Thymus (tissue), 11 donors: ENCODE measurements at regions not wholly inside any gene's neighbourhood (a gene's known extent, or its start where the extent isn't known, plus 50 kb on each side); places are given as distances from the start of the nearest gene placed in this dataset.
A peak's percentile ranks its signal among the peaks of the same experiment; 100 is the strongest.
"Not testable (repeated sequence)": the region's sequence is repeated elsewhere in the genome, so short reads cannot be mapped to it uniquely, and the experiment has no call there.

Experiments used
- DNase-seq, 9 donors: peaks; one replicate each; pipeline ENCODE4 v3.0.0-alpha.2; 2013; ENCODE audit warnings: low spot score in 9 of 9, low read depth in 6 of 9, missing footprints in 1 of 9
- H3K27ac ChIP-seq, 2 donors: one replicate each; pipeline ENCODE4 v1.5.1; 2013; ENCODE audit warnings: control low read depth in 1 of 2, low read depth in 1 of 2, low read length in 1 of 2, mild to moderate bottlenecking in 1 of 2, moderate library complexity in 1 of 2
- H3K27me3 ChIP-seq, 2 donors: one replicate each; pipeline ENCODE4 v1.5.1; 2013; ENCODE audit warnings: low read length in 1 of 2; ENCODE audit not compliant: control insufficient read depth in 2 of 2, insufficient read depth in 1 of 2
- H3K36me3 ChIP-seq, 2 donors: one replicate each; pipeline ENCODE4 v1.5.1; 2013; ENCODE audit warnings: low read length in 1 of 2, mild to moderate bottlenecking in 1 of 2, moderate library complexity in 1 of 2; ENCODE audit not compliant: control insufficient read depth in 2 of 2, insufficient read depth in 2 of 2
- H3K4me1 ChIP-seq, 2 donors: one replicate each; pipeline ENCODE4 v1.5.1; 2013; ENCODE audit warnings: low read length in 2 of 2; ENCODE audit not compliant: control insufficient read depth in 2 of 2, insufficient read depth in 2 of 2
- H3K4me3 ChIP-seq, 2 donors: one replicate each; pipeline ENCODE4 v1.5.1; 2013; ENCODE audit warnings: low read length in 2 of 2, control low read depth in 1 of 2, mild to moderate bottlenecking in 1 of 2
- H3K9me3 ChIP-seq, 2 donors: one replicate each; pipeline ENCODE4 v1.5.1; 2013; ENCODE audit warnings: low read length in 1 of 2, mild to moderate bottlenecking in 1 of 2; ENCODE audit not compliant: control insufficient read depth in 2 of 2, insufficient read depth in 1 of 2
- WGBS: extraction: QIAGEN DNeasy Blood & Tissue Kit; methylation state at CpG from one replicate; pipeline ENCODE4 v1.1.7; 2013; 5-methylcytosine and 5-hydroxymethylcytosine counted together
- donor health status: healthy.

DNA sequence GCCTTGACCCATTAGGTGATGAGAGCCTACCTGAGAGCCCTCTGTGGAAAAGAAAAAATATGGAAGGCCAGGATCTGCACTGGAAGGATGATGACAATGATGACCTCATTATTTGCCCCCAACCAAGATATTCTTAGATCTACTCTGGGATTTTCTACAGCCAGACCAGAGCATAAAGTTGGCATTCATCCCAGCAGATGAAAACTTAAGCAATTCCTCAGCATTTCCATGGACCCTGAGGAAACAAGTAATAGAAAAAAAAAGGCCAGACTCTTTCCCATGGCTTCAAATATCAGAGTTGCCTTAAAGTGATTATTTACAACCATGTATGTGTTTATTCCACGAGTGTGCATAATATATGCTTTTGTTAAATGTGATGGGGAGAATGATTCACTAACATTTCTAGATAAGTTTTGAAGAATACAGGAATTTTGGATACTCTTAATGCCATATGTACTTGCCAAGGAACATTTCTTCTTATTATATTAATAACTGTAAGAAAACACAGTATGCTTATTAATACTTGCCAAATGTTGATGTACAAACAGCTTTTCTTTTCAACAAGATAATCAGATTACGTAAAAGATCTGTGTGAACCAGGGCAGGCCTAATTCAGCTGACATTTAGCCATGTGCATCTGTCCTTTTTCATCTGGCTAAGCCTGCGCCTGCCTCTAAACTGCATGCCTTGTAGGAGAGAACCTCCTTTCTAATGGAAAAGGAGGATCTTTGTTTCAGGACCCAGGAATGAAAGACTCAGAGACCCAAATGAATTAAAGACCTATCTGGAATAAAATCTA is 94.8 kb downstream of the ARRDC3 start:
- Histone ChIP-seq H3K27me3 (no peaks in the 10 kb centered on the region), H3K4me1 (peaks cover 0 to 4% of the 10 kb centered on the region in 2 donors), H3K4me3 (no peak overlapping the region), H3K27ac (no peak overlapping the region), H3K9me3 (peaks cover 0 to 4% of the 10 kb centered on the region in 2 donors), H3K36me3 (no peaks in the 10 kb centered on the region)
- no peak for DNase-seq
- 97% methylated on average over 3 of the region's 3 CpGs for WGBS

DNA sequence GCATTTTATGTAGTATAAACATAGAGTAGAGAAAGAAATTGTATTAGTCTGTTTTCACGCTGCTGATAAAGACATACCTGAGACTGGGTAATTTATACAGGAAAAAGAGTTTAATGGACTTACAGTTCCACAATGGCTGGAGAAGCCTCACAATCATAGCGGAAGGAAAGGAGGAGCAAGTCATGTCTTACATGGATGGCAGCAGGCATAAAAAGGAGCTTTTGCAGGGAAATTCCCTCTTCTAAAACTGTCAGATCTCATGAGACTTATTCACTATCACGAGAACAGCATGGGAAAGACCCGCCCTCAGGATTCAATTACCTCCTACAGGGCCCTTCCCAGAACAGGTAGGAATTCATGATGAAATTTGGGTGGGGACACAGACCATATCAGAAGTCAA is 98.1 kb downstream of the ARRDC3 start:
- WGBS: 100% methylated on average over 4 of the region's 4 CpGs
- peaks cover 5 to 14% of the 10 kb centered on the region in 2 donors for H3K27me3 ChIP-seq
- not testable (repeated sequence) for H3K4me1 ChIP-seq, H3K27ac ChIP-seq, DNase-seq, H3K9me3 ChIP-seq, H3K36me3 ChIP-seq, H3K4me3 ChIP-seq

DNA sequence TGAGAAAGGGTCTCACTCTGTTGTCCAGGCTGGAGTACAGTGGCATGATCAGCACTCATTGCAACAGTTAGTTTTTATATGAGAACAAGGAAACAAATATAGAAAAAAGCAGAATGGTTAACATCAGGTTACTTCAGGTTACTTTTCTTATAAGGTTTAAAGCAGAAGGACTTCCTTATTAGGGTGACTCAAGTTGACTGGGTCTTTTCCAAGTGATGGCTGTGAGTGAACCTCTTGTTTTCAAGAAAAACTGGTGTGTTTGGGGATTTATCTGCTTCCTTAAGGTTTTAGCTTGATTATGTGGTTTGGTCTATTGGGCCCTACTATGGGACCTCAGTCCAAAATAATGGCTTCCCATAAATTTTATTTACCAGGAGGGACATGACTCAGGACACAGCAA is 99.2 kb downstream of the ARRDC3 start:
- DNase-seq: no peak
- peaks cover 6 to 22% of the 10 kb centered on the region in 2 donors for H3K27me3 ChIP-seq
- H3K9me3 ChIP-seq: peaks cover 0 to 4% of the 10 kb centered on the region in 2 donors
- H3K36me3 ChIP-seq: no peaks in the 10 kb centered on the region
- H3K4me1 ChIP-seq: peaks cover 0 to 16% of the 10 kb centered on the region in 2 donors
- H3K4me3 ChIP-seq: no peak overlapping the region
- H3K27ac ChIP-seq: no peak overlapping the region

DNA sequence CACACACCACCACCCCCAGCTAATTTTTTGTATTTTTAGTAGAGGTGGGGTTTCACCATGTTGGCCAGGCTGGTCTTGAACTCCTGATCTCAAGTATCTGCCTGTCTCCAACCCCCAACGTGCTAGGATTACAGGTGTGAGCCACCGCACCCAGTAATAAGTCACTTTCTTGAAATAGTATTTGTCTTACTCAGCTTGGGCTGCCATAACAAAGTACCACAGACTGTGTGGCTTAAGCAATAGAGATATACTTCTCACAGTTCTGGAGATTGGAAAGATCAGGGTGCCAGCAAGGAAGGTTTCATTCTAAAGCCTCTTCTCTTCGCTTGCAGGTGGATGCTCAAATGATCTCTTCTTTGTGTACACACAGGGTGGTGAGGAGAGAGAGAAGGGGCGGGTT is 99.8 kb downstream of the ARRDC3 start:
- H3K4me3 ChIP-seq: no peak overlapping the region
- H3K9me3 ChIP-seq: peaks cover 0 to 4% of the 10 kb centered on the region in 2 donors
- H3K27me3 ChIP-seq: peaks cover 6 to 24% of the 10 kb centered on the region in 2 donors
- peaks cover 0 to 16% of the 10 kb centered on the region in 2 donors for H3K4me1 ChIP-seq
- H3K27ac ChIP-seq: no peak overlapping the region
- WGBS: 96% methylated on average over 4 of the region's 4 CpGs
- no peak for DNase-seq
- no peaks in the 10 kb centered on the region for H3K36me3 ChIP-seq

DNA sequence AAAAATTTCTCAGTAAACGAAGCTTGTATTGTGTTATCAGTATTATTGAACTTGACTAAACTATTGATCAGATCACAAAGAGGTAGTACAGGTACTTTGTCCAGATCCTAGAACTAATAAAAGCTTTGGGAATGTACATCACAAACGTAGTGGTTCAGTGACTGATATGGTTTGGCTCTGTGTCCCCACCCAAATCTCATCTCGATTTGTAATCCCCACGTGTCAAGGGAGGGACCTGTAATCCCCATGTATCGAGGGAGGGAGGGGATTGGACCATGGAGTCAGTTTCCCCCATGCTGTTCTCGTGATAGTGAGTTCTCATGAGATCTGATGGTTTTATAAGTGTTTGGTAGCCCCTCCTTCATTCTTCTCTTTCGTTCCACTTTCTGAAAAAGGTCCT is 100.9 kb downstream of the ARRDC3 start:
- peaks cover 0 to 4% of the 10 kb centered on the region in 2 donors for H3K9me3 ChIP-seq
- 95% methylated on average over 7 of the region's 7 CpGs for WGBS
- DNase-seq: no peak
- H3K27ac ChIP-seq: no peak overlapping the region
- H3K4me3 ChIP-seq: no peak overlapping the region
- no peaks in the 10 kb centered on the region for H3K36me3 ChIP-seq
- H3K4me1 ChIP-seq: peaks cover 0 to 16% of the 10 kb centered on the region in 2 donors
- peaks cover 6 to 24% of the 10 kb centered on the region in 2 donors for H3K27me3 ChIP-seq

DNA sequence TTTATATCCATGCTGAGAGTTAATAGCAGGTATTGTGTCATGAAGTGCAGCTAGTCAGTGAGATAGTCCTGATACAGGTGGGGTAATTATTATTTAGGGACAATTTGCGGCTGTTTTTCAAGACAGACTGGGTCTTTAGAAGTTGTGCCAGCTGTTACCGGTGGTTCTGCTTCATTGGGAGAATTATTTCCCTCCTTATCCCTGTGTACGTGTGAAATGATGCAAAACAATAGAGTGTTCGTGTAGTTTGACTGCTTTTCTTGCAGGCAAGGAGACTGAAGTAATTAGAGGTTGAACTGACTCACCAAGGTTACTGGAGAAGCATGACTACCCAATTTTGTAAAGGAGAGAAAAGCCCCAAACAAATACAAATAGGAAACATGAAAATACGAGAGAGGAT is 101.7 kb downstream of the ARRDC3 start:
- no peak for DNase-seq
- 75% methylated on average over 5 of the region's 5 CpGs for WGBS
- Histone ChIP-seq H3K9me3 (peaks cover 0 to 4% of the 10 kb centered on the region in 2 donors), H3K27ac (peak overlapping the region; percentile 2 to 76), H3K36me3 (no peaks in the 10 kb centered on the region), H3K4me1 (peaks cover 0 to 16% of the 10 kb centered on the region in 2 donors), H3K4me3 (no peak overlapping the region), H3K27me3 (peaks cover 6 to 24% of the 10 kb centered on the region in 2 donors)

DNA sequence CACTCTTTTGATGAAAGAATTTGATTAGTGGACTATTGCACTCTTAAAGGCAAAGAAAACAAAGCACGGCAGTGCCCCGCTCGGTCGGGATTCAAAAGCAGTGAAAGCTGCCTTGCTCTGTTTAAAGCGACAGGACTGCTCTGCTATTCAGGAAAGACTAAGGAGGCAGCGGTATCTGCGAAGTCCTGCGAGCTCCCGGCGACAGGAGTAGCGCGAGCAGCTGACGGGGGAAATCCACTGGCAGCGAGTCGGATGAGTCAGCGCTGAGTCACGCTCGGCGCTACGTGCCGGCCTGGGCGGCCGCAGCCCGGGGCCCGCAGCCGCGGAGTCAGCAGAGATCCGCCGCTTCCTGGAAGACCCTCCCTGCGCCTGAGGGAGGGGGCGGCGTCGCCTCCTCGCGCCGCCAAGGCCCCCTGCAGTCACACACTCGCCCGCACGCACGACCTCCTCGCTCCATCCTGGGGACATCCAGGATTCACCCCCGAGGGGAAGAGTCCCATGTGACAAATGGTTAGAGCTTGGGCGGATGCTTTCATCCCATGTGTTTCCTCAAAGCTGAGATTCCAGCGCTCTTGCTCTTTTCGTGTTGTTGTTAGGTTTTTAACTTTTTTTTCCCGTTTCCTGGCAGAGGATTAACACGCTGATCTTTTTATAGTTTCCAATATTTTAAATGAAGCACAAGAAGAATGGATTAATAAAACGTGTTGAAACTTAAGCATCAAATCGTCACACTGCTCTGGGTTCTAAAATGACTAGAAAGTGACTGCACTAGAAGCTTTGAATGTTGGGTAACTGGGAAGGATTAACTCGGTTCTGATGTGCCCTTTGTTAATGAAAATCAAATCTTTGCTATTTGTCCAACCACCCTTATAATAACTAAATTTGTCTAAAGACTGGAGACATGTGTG is 102.5 kb downstream of the ARRDC3 start:
- peaks cover 0 to 16% of the 10 kb centered on the region in 2 donors for H3K4me1 ChIP-seq
- peaks cover 6 to 24% of the 10 kb centered on the region in 2 donors for H3K27me3 ChIP-seq
- peak in 7 of 9 donors; percentile 66 to 87 (median 76) for DNase-seq
- under 1% methylated on average over 50 of the region's 50 CpGs for WGBS
- peak overlapping the region; percentile 76 to 86 for H3K27ac ChIP-seq
- H3K9me3 ChIP-seq: peaks cover 0 to 4% of the 10 kb centered on the region in 2 donors
- no peaks in the 10 kb centered on the region for H3K36me3 ChIP-seq
- peak overlapping the region; percentile 37 to 56 for H3K4me3 ChIP-seq

DNA sequence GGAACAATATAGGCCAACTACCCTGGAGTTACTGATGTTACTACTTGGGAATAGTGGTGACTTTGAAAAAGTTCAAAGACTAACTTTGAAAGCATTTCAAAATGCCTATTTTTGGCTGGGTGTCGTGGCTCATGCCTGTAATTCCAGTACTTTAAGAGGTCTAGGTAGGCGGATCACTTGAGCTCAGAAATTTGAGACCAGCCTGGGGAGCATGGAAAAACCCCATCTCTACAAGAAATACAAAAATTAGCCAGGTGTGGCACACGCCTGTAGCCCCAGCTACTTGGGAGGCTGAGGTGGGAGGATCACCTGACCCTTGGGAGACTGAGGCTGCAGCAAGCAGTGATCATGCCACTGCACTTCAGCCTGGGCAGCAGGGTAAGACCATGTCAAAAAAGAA is 105.3 kb downstream of the ARRDC3 start:
- WGBS: 93% methylated on average over 3 of the region's 3 CpGs
- Histone ChIP-seq H3K36me3 (no peaks in the 10 kb centered on the region), H3K9me3 (no peaks in the 10 kb centered on the region), H3K4me1 (peaks cover 0 to 16% of the 10 kb centered on the region in 2 donors), H3K27ac (no peak overlapping the region), H3K27me3 (peaks cover 6 to 24% of the 10 kb centered on the region in 2 donors), H3K4me3 (no peak overlapping the region)
- DNase-seq: no peak

DNA sequence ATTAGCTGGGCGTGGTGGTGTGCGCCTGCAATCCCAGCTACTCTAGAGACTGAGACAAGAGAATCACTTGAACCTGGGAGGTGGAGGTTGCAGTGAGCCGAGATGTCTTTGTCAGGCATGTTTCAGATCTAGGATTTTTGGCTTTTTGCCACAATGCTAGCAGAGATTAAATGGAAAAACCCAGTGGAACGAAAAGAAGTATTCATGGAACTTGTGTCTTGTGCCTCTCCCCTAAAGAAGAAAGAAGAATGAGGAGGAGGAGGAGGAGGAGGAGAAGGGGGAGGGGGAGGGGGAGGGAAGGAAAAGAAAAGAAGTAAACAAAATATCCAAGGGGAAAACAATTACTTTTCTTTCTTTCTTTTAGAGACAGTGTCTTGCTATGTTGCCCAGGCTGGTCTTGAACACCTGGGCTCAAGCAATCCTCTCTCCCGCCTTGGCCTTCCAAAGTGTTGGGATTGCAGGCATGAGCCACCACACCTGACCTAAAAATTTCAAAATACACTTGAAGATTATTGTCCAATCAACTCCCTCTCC is 106.0 kb downstream of the ARRDC3 start:
- no peak for DNase-seq
- Histone ChIP-seq H3K4me3 (no peak overlapping the region), H3K36me3 (no peaks in the 10 kb centered on the region), H3K9me3 (no peaks in the 10 kb centered on the region), H3K27ac (no peak overlapping the region), H3K4me1 (peaks cover 0 to 16% of the 10 kb centered on the region in 2 donors), H3K27me3 (peaks cover 6 to 24% of the 10 kb centered on the region in 2 donors)
- WGBS: 76% methylated on average over 5 of the region's 5 CpGs
